ENCODE measurements at regions not wholly inside any gene's neighbourhood (a gene's known extent, or its start where the extent isn't known, plus 50 kb on each side); places are given as distances from the start of the nearest gene placed in this dataset.
"Not testable (repeated sequence)": the region's sequence is repeated elsewhere in the genome, so short reads cannot be mapped to it uniquely, and the experiment has no call there.

DNA sequence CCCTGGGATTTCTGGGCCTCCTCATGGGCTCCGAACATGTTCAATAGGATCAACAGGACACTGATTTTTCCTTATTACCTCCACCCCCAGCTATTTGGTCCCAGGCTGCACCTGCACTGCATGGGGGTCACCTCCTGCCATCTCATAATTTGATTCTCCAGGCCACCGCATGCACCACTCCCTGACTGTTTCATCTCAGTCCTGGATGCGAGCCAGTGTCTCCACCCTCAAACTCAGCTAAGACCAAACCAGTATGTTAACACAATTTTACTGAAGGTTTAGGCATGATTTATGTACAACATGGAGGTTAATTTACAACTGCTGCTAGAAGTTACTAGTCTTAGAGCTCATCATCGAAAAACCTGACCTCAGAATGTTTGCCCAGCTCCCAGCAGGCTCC, 249.5 kb downstream of the UACA start:
- no peak for DNase-seq
- intact Hi-C loops (cut with DNase I; ENCODE audit: low total_unique reads): no loop called here
- no peak overlapping the region for H3K4me3 ChIP-seq
- H3K27ac ChIP-seq: no peak overlapping the region
- peaks cover 0 to 31% (median 12%) of the 10 kb centered on the region in 4 donors for H3K9me3 ChIP-seq
- peaks cover 0 to 6% (median 0%) of the 10 kb centered on the region in 3 donors for H3K27me3 ChIP-seq
- WGBS, 5 donors: 75 to 80% (median 78%) methylated on average over 3 to 4 of the region's 4 CpGs
- TF ChIP-seq EP300 (IDR thresholded peaks at IDR 0.05) (no peak), POLR2AphosphoS5 (IDR thresholded peaks at IDR 0.05) (no peak), POLR2A (IDR thresholded peaks at IDR 0.05) (no peak)
- TF ChIP-seq, protein P1, sequence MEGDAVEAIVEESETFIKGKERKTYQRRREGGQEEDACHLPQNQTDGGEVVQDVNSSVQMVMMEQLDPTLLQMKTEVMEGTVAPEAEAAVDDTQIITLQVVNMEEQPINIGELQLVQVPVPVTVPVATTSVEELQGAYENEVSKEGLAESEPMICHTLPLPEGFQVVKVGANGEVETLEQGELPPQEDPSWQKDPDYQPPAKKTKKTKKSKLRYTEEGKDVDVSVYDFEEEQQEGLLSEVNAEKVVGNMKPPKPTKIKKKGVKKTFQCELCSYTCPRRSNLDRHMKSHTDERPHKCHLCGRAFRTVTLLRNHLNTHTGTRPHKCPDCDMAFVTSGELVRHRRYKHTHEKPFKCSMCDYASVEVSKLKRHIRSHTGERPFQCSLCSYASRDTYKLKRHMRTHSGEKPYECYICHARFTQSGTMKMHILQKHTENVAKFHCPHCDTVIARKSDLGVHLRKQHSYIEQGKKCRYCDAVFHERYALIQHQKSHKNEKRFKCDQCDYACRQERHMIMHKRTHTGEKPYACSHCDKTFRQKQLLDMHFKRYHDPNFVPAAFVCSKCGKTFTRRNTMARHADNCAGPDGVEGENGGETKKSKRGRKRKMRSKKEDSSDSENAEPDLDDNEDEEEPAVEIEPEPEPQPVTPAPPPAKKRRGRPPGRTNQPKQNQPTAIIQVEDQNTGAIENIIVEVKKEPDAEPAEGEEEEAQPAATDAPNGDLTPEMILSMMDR (IDR thresholded peaks at IDR 0.05): no peak
- no peaks in the 10 kb centered on the region for H3K36me3 ChIP-seq
- peaks cover 0 to 9% (median under 1%) of the 10 kb centered on the region in 4 donors for H3K4me1 ChIP-seq

DNA sequence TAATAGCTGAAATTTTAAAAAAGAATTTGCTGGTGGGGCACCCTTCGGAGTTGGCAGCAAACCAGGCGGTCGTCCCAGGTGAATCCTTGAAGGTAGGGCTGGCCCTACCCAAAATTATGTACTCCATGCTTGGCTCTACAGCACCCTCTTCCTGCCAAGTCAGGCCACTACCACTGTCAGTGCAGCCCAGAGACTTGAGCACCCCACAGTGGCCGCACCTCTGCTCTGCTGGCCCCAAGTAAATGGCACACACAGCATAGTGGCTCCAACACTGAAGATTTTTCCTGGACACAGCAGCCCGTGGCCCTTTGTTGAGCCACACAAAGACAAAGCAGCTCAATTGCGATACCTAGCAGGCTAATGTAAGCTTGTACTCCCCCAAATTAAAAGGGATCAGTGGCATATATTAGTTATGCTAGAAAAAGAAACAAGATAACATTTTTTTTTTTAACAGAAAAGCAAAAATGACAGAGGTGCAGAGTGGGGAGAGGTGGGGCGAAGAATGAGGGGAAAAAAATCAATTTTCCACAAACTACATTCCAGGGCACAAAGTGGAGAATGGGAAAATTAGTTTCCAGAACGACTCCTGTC, 250.5 kb downstream of the UACA start:
- peak; percentile 50 to 53 for DNase-seq
- Histone ChIP-seq H3K9me3 (peaks cover 0 to 31% (median 12%) of the 10 kb centered on the region in 4 donors), H3K27ac (no peak overlapping the region), H3K27me3 (no peaks in the 10 kb centered on the region), H3K4me1 (peaks cover 0 to 19% (median 5%) of the 10 kb centered on the region in 4 donors), H3K36me3 (no peaks in the 10 kb centered on the region), H3K4me3 (no peak overlapping the region)
- TF ChIP-seq EP300 (IDR thresholded peaks at IDR 0.05): no peak
- TF ChIP-seq, protein P1 (IDR thresholded peaks at IDR 0.05): peak in 2 of 7 experiments; percentile 44 to 50
- WGBS, 5 donors: 77 to 85% (median 81%) methylated on average over 8 of the region's 8 CpGs
- intact Hi-C loops (cut with DNase I; ENCODE audit: low total_unique reads): no loop called here

DNA sequence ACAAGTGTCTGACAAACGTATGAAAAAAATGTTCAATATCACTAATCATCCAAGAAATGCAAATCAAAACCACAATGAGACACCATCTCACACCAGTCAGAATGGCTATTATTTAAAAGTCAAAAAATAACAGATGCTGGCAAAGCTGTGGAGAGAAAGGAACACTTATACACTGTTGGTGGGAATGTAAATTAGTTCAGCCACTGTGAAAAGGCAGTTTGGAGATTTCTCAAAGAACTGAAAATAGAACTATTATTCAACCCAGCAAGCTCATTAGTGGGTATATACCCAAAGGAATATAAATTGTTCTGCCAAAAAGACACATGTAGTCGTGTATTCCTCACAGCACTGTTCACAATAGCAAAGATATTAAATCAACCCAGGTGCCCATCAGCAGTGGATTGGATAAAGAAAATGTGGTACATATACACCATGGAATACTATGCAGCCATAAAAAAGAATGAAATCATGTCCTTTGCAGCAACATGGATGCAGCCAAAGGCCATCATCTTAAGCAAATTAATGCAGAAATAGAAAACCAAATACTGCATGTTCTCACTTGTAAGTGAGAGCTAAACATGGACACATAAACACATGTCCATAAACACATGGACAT, 251.3 kb downstream of the UACA start:
- H3K27me3 ChIP-seq; DNase-seq; H3K4me3 ChIP-seq; intact Hi-C loops (cut with DNase I; ENCODE audit: low total_unique reads); H3K27ac ChIP-seq; H3K36me3 ChIP-seq: not testable (repeated sequence)
- Histone ChIP-seq H3K9me3 (peaks cover 0 to 31% (median 12%) of the 10 kb centered on the region in 4 donors), H3K4me1 (peaks cover 0 to 27% (median 8%) of the 10 kb centered on the region in 4 donors)
- WGBS, 5 donors: 63 to 88% (median 76%) methylated on average over 2 of the region's 2 CpGs

DNA sequence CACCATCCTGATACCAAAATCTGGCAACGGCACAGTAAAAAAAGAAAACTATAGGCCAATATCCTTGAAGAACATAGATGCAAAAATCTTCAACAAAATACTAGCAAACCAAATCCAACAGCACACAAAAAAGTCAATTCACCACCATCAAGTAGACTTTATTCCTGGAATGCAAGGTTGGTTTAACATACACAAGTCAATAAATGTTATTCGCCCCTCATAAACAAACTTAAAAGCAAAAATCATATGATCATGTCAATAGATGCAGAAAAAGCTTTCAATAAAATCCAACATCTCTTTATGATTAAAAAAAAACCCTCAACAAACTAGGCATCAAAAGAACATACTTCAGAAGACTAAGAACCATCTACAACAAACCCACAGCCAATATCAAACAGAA, 252.9 kb downstream of the UACA start:
- WGBS, 5 donors: 96 to 99% (median 98%) methylated on average over 2 of the region's 2 CpGs
- Histone ChIP-seq H3K27me3 (no peaks in the 10 kb centered on the region), H3K4me1 (peaks cover 9 to 43% (median 14%) of the 10 kb centered on the region in 4 donors), H3K4me3 (no peak overlapping the region), H3K36me3 (no peaks in the 10 kb centered on the region), H3K9me3 (peaks cover 0 to 31% (median 12%) of the 10 kb centered on the region in 4 donors), H3K27ac (no peak overlapping the region)
- no peak for DNase-seq
- intact Hi-C loops (cut with DNase I; ENCODE audit: low total_unique reads): no loop called here
- TF ChIP-seq EP300 (IDR thresholded peaks at IDR 0.05): no peak
- TF ChIP-seq POLR2A (IDR thresholded peaks at IDR 0.05): no peak
- no peak for TF ChIP-seq POLR2AphosphoS5 (IDR thresholded peaks at IDR 0.05)
- TF ChIP-seq, protein P1 (IDR thresholded peaks at IDR 0.05): no peak

DNA sequence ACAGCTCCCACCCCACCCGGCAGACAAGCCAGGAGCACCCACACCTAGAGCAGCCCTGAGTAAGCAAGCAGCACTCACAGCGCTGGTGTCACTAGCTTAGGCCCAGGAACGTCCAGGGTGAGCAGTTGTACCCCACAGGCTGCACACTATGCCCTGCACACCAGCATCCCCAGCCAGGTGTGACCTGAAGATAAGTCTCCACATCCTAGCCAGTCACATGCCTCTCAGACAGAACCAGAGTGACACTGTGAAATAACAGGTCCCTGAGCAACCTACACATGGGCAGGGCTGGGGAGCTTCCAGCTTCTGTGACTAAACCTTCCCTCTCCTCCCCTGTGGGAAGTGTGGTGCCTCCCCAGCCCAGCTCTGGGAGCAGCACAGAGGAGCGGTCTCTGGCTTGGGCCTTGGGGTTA, 253.6 kb downstream of the UACA start:
- H3K9me3 ChIP-seq: peaks cover 0 to 31% (median 12%) of the 10 kb centered on the region in 4 donors
- 87 to 100% (median 91%) methylated on average over 3 to 4 of the region's 4 CpGs for WGBS, 5 donors
- H3K36me3 ChIP-seq: no peaks in the 10 kb centered on the region
- H3K4me1 ChIP-seq: peaks cover 16 to 50% (median 21%) of the 10 kb centered on the region in 4 donors
- no peak for DNase-seq
- H3K4me3 ChIP-seq: no peak overlapping the region
- H3K27me3 ChIP-seq: no peaks in the 10 kb centered on the region
- H3K27ac ChIP-seq: peak overlapping the region in 1 of 5 donors; percentile 62
- TF ChIP-seq POLR2A (IDR thresholded peaks at IDR 0.05): no peak
- no peak for TF ChIP-seq EP300 (IDR thresholded peaks at IDR 0.05)
- TF ChIP-seq, protein P1 (IDR thresholded peaks at IDR 0.05): no peak
- no peak for TF ChIP-seq POLR2AphosphoS5 (IDR thresholded peaks at IDR 0.05)
- intact Hi-C loops (cut with DNase I; ENCODE audit: low total_unique reads): no loop called here

Data from stomach (tissue), 8 donors.